ENCODE measurements at regions not wholly inside any gene's neighbourhood (a gene's known extent, or its start where the extent isn't known, plus 50 kb on each side); places are given as distances from the start of the nearest gene placed in this dataset.

DNA sequence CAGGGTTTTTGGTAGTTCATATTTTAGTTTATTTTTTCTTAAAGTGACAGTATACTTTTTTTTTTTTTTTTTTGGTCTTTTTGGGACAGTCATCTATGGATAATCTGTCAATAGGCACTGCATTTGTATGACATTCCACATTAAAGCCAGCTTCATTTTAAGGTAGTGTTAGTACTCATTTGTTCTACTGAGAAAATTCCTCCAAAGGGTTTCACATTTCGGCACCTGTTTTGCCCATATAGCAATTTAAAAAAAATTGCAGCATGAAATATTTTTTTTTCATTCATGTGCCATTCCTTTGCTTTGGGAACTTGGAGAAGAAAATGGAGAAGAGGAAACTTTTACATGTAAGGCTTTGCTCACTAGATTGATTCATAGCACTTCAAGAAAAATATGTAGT, 276.3 kb upstream of the TCF4 start:
- H3K27ac Mint-ChIP-seq, result peak overlapping the region; percentile 75
- TF ChIP-seq, protein P1, sequence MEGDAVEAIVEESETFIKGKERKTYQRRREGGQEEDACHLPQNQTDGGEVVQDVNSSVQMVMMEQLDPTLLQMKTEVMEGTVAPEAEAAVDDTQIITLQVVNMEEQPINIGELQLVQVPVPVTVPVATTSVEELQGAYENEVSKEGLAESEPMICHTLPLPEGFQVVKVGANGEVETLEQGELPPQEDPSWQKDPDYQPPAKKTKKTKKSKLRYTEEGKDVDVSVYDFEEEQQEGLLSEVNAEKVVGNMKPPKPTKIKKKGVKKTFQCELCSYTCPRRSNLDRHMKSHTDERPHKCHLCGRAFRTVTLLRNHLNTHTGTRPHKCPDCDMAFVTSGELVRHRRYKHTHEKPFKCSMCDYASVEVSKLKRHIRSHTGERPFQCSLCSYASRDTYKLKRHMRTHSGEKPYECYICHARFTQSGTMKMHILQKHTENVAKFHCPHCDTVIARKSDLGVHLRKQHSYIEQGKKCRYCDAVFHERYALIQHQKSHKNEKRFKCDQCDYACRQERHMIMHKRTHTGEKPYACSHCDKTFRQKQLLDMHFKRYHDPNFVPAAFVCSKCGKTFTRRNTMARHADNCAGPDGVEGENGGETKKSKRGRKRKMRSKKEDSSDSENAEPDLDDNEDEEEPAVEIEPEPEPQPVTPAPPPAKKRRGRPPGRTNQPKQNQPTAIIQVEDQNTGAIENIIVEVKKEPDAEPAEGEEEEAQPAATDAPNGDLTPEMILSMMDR (IDR thresholded peaks at IDR 0.05; ENCODE audit: unreplicated experiment), result no peak
- no peaks in the 10 kb centered on the region for H3K36me3 Mint-ChIP-seq
- H3K9me3 Mint-ChIP-seq, result no peaks in the 10 kb centered on the region
- no peak overlapping the region for H3K4me3 Mint-ChIP-seq
- peaks cover 70% of the 10 kb centered on the region for H3K4me1 Mint-ChIP-seq
- DNase-seq (ENCODE audit: low spot score in 2 of 2, unreplicated experiment in 2 of 2), result no peak
- no peaks in the 10 kb centered on the region for H3K27me3 Mint-ChIP-seq (ENCODE audit: low read depth)

DNA sequence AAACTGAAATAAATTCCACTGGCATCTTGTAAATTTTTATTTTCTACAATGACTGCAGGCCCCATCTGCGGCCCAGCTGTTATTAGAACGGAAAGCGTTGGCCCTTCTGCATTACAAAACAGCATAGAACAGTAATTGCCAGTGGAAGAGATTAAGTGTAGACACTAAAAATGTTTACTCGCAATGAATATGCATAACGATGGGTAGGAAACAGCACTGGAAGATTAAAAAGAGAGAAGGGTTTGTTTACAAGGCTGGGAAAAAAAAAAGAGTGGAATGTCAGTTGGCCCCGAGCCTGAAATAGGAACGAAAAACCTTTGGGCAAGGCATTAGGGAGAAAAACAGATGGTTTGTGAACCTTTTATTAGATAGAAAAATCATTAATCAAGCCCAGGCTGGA, 275.9 kb upstream of the TCF4 start:
- no peaks in the 10 kb centered on the region for H3K36me3 Mint-ChIP-seq
- H3K27me3 Mint-ChIP-seq (ENCODE audit: low read depth), result no peaks in the 10 kb centered on the region
- H3K4me1 Mint-ChIP-seq, result peaks cover 72% of the 10 kb centered on the region
- no peak overlapping the region for H3K4me3 Mint-ChIP-seq
- peak overlapping the region; percentile 75 for H3K27ac Mint-ChIP-seq
- TF ChIP-seq, protein P1 (IDR thresholded peaks at IDR 0.05; ENCODE audit: unreplicated experiment), result no peak
- no peaks in the 10 kb centered on the region for H3K9me3 Mint-ChIP-seq
- DNase-seq (ENCODE audit: low spot score in 2 of 2, unreplicated experiment in 2 of 2), result no peak

DNA sequence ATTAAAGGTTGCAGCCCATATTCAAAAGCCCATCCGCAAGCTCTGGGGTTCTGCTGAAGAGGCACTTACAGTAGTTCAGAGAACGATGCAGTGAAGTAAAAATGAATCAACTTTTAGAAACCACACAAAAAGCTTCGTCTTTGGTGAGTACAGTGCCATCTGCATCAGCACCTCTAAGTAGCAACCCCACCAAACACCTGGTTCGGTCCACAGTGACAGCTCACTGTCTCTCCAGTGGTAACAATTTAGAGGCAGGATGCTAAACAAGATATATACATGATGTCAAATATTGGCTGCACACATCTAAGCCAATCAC, 275.4 kb upstream of the TCF4 start:
- H3K4me3 Mint-ChIP-seq, result peak overlapping the region; percentile 44
- H3K9me3 Mint-ChIP-seq, result no peaks in the 10 kb centered on the region

DNA sequence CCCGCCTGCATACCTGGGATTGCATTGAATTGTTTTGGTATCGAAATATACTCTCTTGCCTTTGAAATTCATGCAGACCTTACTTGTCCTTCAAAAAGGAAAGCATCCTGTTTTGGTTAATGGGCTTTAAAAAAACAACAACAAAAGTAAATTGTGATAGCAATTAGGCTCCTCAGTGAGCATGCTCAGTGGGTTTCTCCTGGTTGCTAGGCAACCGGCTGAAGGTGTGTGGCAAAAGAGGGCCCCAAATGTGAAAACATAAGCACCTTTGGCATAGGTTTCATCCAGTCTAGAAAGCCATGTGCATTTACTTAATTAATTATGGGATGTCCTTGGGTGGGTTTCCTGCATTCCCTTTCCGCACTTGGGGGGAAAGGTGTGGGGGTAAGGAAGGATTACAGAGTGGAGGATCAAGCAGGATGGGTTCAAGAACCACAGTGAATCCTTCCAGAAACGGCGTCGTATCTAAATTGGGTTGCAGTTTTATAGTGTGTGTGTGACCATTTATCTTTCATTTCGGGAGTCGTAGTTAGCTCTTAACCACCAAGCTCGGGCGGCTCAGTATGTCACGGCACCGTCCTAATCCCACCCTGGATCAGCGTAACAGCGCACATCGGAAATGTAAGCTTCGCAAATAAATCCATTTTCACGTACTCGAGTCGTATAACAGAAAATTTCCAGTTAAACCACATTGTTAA, 274.9 kb upstream of the TCF4 start:
- TF ChIP-seq, protein P1 (IDR thresholded peaks at IDR 0.05; ENCODE audit: unreplicated experiment), result no peak
- H3K27me3 Mint-ChIP-seq (ENCODE audit: low read depth), result no peaks in the 10 kb centered on the region
- H3K36me3 Mint-ChIP-seq, result no peaks in the 10 kb centered on the region
- H3K4me3 Mint-ChIP-seq, result peak overlapping the region; percentile 44
- peaks cover 76% of the 10 kb centered on the region for H3K4me1 Mint-ChIP-seq
- H3K27ac Mint-ChIP-seq, result peak overlapping the region; percentile 84
- no peak for DNase-seq (ENCODE audit: low spot score in 2 of 2, unreplicated experiment in 2 of 2)
- H3K9me3 Mint-ChIP-seq, result no peaks in the 10 kb centered on the region

More for the DNA sequence above, 275.4 kb upstream of the TCF4 start:
- Mint-ChIP-seq H3K4me1 (peaks cover 74% of the 10 kb centered on the region), H3K27me3 (ENCODE audit: low read depth) (no peaks in the 10 kb centered on the region), H3K27ac (peak overlapping the region; percentile 84), H3K36me3 (no peaks in the 10 kb centered on the region)
- TF ChIP-seq, protein P1 (IDR thresholded peaks at IDR 0.05; ENCODE audit: unreplicated experiment), result no peak
- no peak for DNase-seq (ENCODE audit: low spot score in 2 of 2, unreplicated experiment in 2 of 2)

DNA sequence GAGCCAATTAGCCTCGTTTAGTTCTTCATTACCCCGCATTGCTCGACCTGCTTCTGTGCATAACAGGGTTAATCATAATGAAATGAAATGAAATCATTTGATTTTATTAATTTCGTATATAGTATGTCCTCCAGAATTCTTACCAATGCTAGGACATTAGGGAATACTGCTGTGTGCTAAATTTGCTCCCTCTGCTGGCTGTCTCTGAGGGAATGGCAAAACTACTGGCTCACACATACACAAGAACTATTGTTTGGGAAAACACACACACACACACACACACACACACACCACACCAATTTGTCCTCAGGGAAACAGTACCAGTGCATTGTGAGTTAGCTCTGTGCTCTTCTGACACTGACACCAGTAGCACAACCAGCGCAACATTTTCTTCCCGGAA, 273.3 kb upstream of the TCF4 start:
- Mint-ChIP-seq H3K27ac (no peak overlapping the region), H3K4me1 (peaks cover 84% of the 10 kb centered on the region), H3K27me3 (ENCODE audit: low read depth) (no peaks in the 10 kb centered on the region), H3K36me3 (no peaks in the 10 kb centered on the region), H3K9me3 (no peaks in the 10 kb centered on the region), H3K4me3 (no peak overlapping the region)
- no peak for DNase-seq (ENCODE audit: low spot score in 2 of 2, unreplicated experiment in 2 of 2)
- TF ChIP-seq, protein P1 (IDR thresholded peaks at IDR 0.05; ENCODE audit: unreplicated experiment), result no peak
